Jurkat, Clone E6-1 (cell line): ENCODE measurements at regions not wholly inside any gene's neighbourhood (a gene's known extent, or its start where the extent isn't known, plus 50 kb on each side); places are given as distances from the start of the nearest gene placed in this dataset.
A peak's percentile ranks its signal among the peaks of the same experiment; 100 is the strongest.
"Not testable (repeated sequence)": the region's sequence is repeated elsewhere in the genome, so short reads cannot be mapped to it uniquely, and the experiment has no call there.

Source experiments
- DNase-seq: peaks from one replicate; pipeline ENCODE4 v3.0.0-alpha.2; 2011; ENCODE audit warnings: low read depth, low spot score
- H3K4me3 ChIP-seq: 2 replicates; pipeline ENCODE4 v1.5.1; 2011; ENCODE audit warnings: mild to moderate bottlenecking, low read length, control low read depth, moderate library complexity

DNA sequence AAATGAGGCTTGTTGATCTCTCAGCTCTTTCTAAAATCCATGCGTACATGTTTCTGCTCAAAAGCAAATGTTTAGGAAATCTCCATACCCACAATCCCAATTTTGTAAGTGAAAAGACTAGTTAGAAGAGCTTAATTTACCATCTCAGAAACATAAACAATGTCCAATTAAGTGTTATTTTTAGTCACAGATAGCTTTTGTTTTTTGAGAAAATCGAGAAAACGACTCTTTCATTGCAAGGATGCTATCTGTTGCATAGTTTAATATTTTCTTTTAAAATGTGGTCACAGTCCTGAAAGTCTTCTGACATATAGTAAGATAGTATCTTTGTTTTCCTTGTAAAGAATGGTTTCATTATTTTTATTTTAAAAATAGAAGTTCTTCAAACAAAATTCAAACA lies 338.0 kb upstream of the DAB2 start:
- H3K4me3 ChIP-seq = no peak overlapping the region
- no peak for DNase-seq

DNA sequence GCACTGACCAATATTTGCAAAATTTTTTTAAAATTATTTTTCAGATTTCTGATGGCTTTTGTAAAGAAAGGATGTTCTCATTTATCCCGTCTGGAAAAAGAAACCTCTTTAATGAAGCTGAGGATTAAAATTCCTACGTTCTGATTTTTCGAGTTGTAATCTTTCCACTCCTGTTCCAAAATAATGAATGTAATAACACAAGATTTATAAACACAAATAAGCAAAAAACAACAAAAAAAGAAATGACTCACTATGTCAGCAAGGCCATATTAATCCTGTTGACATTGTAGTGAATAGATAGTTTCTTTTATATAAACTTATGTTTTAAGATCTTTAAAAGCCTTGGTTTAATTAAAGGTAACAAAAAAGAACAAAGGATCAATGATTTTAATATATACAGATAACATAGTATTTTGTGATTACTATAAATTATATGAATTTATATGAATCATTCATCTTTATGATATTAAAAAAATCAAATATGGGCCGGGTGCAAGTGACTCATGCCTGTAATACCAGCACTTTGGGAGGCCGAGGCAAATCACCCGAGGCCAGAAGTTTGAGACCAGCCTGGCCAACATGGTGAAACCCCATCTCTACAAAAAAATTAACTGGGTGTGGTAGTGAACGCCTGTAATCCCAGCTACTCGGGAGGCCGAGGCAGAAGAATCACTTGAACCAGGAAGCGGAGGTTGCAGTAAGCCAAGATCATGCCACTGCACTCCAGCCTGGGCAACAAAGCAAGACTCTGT lies 336.6 kb upstream of the DAB2 start:
- H3K4me3 ChIP-seq = no peak overlapping the region
- DNase-seq = no peak

DNA sequence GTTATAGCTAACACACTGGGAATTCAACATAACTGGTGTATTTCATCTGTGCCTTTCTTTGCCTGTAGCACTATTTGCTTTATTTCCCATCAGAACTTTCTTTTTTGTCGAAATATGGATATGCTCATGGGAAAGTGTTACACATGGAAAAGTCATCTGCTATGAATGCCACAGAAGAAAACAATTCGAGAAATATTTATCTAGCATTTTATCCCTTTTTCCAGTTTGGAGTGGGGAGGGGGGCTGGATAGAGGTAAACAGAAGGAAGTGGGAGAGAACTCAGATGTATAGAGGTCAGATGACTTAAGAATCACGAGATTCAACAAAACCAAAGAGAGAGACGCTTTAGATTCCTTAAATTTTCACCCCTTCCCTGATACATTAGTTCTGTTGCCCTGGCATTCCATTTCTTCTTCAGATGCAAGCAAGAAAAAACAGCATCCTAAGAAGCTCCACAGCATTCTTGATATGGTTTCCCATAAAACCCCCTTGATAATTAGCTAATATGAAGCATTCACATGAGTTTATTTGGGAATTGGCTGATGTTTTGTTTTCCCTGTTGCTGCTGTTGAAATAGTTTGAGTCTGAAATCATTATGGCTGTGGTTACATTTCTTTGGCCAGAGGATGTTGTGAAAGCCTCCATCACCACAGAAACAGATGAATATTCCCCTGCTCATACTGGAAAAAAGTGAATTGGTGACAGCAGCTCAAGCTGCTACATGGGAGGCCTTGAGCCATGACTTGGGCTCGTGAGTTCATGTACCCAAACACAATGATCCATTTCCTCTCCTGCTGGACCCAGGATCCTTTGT lies 335.8 kb upstream of the DAB2 start:
- DNase-seq = no peak
- no peak overlapping the region for H3K4me3 ChIP-seq

DNA sequence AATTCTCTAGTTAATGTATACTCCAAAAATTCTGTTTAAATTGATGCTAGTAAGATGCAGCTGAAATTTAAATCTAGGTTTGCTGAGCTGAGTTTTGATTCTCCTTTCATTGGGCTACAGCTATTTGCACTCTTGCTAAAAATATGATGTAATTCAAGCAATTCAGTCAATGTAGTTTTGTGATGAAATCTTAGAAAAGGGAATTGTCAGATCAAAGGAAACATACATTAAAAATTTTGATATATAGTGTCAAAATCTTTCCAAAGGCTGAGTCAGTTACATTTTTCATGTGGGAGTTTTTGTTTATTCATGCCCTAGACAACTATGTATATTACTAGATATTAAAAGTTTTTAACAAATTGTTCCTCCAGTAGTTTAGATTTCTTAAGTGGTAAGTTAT lies 334.9 kb upstream of the DAB2 start:
- H3K4me3 ChIP-seq = no peak overlapping the region
- DNase-seq = no peak

GRCh38 chr5:39758426-39758825 lies 333.6 kb upstream of the DAB2 start:
- no peak overlapping the region for H3K4me3 ChIP-seq
- DNase-seq = no peak

- DNase-seq = no peak
- H3K4me3 ChIP-seq = no peak overlapping the region
Observed at GRCh38 chr5:39757131-39757530, 332.4 kb upstream of the DAB2 start.

DNA sequence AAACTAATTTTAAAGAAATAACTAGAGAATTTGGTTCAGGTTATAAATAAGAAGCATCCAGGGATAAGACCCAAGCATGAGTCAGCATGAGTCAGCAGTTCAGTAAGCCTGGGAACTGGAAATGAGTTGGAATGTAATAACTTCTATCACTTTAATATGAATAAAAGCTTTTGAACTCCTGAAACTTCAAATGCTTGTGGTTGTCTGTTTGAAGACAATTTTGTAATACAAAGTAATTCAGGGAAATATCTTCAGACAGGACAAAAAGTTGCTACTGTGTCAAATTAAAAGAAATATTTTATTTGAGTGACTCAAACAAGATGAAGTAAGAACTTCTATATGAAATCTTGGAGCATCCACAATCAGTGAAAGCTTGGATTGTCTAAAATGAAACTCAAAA lies 331.2 kb upstream of the DAB2 start:
- H3K4me3 ChIP-seq = no peak overlapping the region
- no peak for DNase-seq

GRCh38 chr5:39755452-39755851 lies 330.7 kb upstream of the DAB2 start:
- no peak overlapping the region for H3K4me3 ChIP-seq
- DNase-seq = no peak

GRCh38 chr5:39753747-39754146 lies 329.0 kb upstream of the DAB2 start:
- not testable (repeated sequence) for DNase-seq, H3K4me3 ChIP-seq

DNA sequence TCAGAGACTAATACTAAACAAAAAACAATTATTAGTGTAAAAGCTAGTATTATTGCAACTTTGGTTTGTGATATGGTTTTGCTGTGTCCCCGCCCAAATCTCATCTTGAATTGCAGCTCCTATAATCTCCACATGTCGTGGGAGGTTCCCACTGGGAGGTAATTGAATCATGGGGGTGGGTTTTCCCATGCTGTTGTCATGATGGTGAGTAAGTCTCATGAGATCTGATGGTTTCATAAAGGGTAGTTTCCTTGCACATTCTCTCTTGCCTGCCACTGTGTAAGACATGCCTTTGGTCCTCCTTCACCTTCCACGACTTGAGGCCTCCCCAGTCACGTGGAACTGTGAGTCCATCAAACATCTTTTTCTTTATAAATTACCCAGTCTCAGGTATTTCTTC lies 325.9 kb upstream of the DAB2 start:
- no peak for DNase-seq
- no peak overlapping the region for H3K4me3 ChIP-seq

- H3K4me3 ChIP-seq = no peak overlapping the region
Observed at GRCh38 chr5:39742916-39743315, 318.1 kb upstream of the DAB2 start.

DNA sequence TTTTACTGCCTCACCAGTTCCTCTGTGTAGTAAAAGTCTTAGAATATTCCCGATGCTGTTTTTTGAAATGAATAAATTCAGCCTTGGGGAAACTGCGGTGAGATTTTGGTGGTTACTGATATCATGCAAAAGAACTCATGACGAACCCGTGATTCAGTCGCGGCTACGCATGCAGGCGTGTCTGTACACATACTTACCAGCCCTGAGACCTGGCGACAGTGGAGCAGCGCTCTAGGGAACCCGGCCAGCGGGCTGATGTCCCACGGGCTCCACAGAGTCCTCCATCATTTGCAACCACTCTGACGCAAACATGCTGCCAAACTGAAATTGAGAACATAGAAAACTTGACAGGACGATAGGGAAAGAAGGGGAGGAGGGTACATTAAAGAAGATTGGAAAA lies 315.6 kb upstream of the DAB2 start:
- no peak for DNase-seq
- H3K4me3 ChIP-seq = no peak overlapping the region

More at GRCh38 chr5:39742916-39743315, 318.1 kb upstream of the DAB2 start:
- no peak for DNase-seq

- no peak for DNase-seq
- no peak overlapping the region for H3K4me3 ChIP-seq
Observed at GRCh38 chr5:39732166-39732565, 307.4 kb upstream of the DAB2 start.

- DNase-seq = no peak
- H3K4me3 ChIP-seq = no peak overlapping the region
Observed at GRCh38 chr5:39730699-39731098, 305.9 kb upstream of the DAB2 start.

DNA sequence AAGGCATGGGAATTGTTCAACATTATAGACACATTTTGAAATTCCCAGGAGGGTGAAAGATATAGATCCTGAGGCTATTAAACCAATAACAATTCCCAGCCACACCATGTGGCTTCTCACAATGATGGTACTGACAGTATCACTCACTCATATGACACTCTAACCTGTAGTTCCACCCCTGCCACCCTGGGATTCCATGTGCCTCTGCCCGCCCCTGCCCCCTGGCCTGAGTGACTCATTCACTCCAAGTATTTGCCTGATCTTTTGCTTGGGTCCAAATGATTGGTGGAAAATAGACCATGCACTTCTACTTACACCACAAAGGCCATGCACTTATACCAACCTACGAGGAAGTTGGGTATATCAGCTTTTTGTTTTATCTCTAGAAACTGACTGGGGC lies 305.2 kb upstream of the DAB2 start:
- DNase-seq = no peak
- no peak overlapping the region for H3K4me3 ChIP-seq

DNA sequence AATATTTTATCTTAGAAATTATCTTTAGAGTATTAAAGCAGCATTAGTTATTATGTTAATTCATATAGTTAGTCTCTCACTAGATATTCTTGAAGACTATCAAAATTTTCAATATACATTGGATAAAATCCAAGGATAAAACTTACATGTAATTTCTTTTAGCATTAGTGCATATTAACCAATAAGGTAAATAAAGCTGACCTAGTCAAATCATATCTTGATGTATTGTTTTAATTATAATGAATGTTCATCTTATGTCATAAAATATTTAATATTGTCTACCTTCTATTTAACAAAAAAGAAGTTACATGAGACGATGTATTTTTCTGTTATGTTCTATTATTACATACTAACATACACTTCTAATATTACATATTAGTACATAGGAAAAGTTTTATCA lies 301.7 kb upstream of the DAB2 start:
- no peak for DNase-seq
- H3K4me3 ChIP-seq = no peak overlapping the region

DNA sequence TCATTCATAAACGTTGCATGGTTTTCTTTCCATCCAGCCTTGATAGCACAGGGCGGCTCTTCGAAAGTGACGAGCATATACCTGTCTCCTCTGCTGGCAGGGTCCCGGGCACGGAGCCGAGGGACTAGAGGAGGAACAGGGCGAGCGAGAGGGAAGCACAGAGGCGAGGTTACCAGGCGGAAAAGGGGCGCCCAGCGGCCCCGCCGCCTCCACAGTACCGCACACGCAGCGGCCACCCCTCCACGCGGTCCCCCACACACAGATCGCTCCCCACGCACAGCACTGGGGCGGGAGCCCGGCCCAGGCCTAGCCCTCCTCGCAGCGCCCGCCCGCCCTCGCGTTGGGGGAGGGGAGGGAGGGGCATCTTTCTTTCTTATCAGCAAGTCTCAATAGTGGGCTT lies 296.6 kb upstream of the DAB2 start:
- H3K4me3 ChIP-seq = no peak overlapping the region
- DNase-seq = no peak

- H3K4me3 ChIP-seq = no peak overlapping the region
- DNase-seq = no peak
Observed at GRCh38 chr5:39720136-39720535, 295.4 kb upstream of the DAB2 start.

DNA sequence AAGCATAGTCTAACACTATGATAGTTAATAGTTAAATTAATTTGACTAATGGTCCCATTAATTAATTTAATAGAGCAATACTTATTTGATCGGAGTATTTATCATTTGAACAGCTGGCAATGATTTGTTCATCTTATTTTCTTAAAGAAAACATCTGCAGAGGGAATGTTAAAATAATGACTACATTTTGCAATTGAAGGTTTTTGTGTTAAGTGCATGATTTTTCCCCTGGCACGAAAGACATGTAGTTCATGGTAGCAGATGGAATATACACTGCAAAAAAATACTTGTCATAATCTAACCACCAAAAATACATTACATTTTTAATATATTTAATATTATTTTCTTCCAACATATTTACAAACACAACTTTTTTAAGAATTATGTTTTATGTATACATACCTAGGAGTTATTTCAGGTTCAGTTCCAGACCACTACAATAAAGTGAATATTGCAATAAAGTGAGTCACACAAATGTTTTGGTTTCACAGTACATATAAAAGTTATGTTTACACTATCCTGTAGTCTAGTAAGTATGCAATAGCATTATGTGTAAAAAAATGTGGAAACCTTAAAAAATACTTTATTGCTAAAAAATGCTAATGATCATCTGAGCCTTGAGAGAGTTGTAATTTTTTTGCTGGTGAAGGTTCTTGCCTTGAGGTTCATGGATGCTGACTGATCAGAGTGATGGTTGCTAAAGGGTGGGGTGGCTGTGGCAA lies 292.6 kb upstream of the DAB2 start:
- no peak overlapping the region for H3K4me3 ChIP-seq
- no peak for DNase-seq

GRCh38 chr5:39716532-39717028 lies 291.8 kb upstream of the DAB2 start:
- DNase-seq = peak; percentile 26
- no peak overlapping the region for H3K4me3 ChIP-seq
